DMS 273 (cell line): ENCODE measurements at regions not wholly inside any gene's neighbourhood (a gene's known extent, or its start where the extent isn't known, plus 50 kb on each side); places are given as distances from the start of the nearest gene placed in this dataset.

Source experiments
- DNase-seq: peaks from one replicate; lab custom pipeline; 2025; ENCODE audit not compliant: unreplicated experiment; lab: John Stamatoyannopoulos, UW

GRCh38 chr13:39965309-39965708 lies 309.8 kb downstream of the COG6 start:
- DNase-seq: no peak

GRCh38 chr13:39967199-39967959 lies 311.9 kb downstream of the COG6 start:
- DNase-seq: no peak

DNA sequence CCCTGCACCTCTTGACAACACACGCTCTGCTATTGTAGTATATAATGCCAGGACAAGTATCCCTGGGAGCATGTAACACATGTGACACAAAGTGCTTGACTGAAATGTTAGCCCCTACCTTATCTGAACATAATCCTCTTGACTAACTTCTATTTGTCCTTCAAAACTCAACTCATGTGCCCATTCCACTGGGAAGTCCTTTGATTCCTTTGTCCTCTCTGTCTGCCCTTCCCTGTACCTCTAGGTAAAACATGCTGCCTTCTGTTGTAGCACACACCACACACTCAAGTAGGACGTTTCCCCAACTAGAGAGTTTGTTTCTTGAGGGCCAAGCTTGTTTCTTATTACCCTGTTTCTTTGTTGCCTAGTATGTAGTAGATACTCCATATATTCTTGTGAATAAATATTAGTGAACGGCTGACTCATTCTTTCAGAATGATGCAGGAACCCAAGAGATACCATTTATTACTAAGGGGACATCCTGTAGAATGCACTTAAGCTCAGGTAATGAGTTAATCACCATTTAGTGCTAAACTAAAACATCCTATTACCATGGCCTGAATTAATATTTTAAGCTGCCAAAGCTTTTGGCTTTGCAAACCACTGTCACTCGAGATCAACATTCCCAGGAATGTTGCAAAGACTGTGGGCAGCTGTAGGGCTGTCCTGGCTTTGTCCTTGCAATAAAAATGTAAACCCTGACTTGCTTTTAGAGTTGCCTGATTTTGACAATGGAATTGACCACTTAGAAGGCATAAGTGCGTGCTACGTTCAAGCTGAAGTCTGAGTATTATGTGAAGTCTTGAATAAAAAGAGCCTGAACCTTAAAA lies 313.4 kb downstream of the COG6 start:
- DNase-seq: no peak

- no peak for DNase-seq
Measured at GRCh38 chr13:39970177-39970846, 314.9 kb downstream of the COG6 start.

DNA sequence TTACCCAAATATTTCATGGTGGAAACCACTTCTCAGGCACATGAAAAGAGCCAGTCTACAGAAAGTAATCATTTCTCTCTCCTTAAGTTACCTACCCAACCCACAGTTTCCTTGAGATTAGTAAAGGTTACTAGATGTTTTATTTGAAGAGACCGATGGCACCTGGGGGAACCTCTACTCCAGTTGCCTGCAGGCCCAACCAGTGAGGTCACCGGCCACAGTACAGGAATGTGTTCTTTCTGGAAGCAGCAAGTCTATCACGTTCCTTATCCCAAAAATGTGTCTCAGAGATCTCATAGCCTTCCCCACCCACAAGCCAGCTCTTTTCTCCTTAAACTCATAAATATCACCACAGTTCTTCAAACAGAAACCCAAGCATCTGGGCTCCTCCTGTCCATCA lies 316.1 kb downstream of the COG6 start:
- no peak for DNase-seq

GRCh38 chr13:39976481-39976880 lies 321.0 kb downstream of the COG6 start:
- no peak for DNase-seq

GRCh38 chr13:39981056-39981455 lies 325.6 kb downstream of the COG6 start:
- no peak for DNase-seq

- no peak for DNase-seq
Measured at GRCh38 chr13:39982745-39983144, 327.3 kb downstream of the COG6 start.

GRCh38 chr13:39985071-39985470 lies 329.6 kb downstream of the COG6 start:
- no peak for DNase-seq

GRCh38 chr13:39988351-39988750 lies 332.9 kb downstream of the COG6 start:
- no peak for DNase-seq

DNA sequence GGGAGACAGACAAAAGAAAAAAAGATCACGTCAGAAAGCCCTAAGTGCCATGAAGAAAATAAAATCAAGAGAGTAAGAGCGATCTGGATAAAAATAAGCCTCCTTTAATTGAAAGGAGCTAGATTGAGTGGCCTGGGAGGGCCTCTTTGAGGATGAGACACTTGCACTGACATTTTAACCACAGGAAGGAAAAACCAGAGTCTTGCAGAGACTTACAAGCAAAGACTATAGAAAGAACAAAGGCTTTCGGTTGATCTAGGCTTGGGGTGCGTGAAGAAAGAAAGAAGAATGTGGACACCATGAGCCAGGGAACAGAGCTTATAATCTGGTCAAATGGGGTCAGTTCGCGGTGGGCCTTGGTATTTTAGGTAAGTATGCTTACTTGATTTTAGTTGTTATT lies 342.7 kb downstream of the COG6 start:
- no peak for DNase-seq

GRCh38 chr13:40002016-40002415 lies 346.6 kb downstream of the COG6 start:
- DNase-seq: no peak

GRCh38 chr13:40013554-40013953 lies 358.1 kb downstream of the COG6 start:
- DNase-seq: no peak

DNA sequence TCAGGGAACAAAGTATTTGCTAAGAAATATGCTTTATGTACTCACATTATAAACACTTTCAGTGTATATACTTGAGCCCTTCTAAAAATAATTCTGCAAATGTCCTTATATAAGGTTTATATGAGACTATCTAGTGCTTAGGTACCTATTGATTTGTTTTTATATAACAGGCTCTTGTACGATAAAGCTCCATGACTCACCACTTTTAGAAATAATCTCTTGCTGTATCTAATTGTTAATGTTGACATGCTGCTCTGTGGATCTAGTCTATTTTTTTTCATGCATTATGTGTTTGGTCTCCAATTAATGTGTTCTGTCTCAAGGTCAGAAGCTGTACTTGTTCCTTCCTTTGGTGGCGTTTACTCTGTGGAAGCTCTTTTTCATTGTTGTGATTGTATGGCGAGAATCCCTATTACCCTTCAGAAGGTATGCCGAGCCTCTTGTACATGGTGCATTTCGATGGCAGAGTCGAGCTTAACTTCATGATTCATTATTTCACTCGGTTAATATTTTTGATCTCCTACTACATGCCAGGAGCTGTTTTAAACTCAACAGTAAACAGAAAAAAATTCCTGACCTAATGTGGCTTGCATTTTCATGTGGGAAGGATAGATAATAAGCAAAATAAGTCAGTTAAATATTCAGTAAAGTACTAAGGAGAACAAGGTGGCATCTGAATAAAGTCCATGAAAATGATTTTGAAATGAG lies 361.6 kb downstream of the COG6 start:
- no peak for DNase-seq

DNA sequence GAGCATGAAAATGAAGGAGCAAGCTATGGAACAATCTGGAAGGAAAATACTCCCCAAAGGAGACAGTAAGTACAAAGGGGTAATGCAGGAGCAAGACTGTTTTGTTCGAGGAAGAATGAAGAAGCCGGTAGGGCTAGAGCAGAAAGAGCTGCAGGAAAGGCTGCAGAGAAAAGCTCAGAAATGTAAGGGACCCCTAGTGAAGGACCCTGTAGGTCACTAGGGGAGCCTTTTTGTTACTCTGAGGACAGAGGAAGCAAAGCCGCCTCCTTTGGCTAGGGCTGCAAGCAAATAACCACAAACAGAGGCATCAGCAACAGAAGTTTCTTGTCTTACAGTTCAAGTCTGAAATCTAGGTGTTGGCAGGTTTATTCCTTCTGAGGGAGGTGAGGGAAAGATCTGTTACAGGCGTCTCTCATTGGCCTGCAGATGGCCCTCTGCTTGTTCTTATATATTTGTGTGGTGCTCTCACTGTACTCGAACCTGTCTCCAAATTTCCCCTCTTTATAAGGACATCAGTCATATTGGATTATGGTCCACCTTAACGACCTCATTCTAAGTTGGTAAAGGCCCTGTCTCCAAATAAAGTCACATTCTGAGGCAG lies 362.3 kb downstream of the COG6 start:
- DNase-seq: no peak

- no peak for DNase-seq
Measured at GRCh38 chr13:40023595-40024203, 368.2 kb downstream of the COG6 start.

DNA sequence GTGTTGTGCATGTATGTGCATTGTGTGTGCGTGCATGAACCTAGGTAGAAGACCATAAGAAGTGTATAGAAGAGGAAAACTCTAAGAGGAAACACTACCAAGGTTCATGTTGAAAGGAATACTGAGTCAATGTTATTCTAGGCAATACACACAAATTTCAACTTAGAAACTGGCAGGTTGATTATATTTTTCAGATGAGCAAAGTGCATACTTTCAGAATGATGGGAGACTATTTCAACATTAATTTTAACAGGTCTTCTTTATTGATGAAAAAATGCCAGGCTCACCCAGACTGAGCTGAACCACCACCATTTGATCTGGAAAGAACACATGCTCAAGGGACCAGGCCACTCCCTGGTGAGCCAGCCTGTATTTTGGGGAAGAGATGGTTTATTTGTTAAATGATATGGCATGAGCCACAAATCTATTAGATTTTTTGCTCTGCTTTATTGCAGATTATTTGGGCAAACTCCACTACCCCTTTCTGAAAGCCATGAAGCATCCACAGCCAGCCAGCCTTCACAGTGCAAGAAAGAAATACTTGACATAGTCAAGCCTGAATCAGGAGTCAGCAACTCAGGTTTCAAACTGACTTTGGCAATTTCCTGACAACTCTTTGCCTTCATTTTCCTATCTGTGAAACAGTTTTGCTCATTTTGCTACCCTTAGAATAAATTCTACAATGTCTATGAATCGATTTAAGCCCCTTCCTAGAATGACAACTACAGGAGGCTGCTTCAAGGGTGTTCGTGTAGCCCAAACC lies 368.9 kb downstream of the COG6 start:
- no peak for DNase-seq

DNA sequence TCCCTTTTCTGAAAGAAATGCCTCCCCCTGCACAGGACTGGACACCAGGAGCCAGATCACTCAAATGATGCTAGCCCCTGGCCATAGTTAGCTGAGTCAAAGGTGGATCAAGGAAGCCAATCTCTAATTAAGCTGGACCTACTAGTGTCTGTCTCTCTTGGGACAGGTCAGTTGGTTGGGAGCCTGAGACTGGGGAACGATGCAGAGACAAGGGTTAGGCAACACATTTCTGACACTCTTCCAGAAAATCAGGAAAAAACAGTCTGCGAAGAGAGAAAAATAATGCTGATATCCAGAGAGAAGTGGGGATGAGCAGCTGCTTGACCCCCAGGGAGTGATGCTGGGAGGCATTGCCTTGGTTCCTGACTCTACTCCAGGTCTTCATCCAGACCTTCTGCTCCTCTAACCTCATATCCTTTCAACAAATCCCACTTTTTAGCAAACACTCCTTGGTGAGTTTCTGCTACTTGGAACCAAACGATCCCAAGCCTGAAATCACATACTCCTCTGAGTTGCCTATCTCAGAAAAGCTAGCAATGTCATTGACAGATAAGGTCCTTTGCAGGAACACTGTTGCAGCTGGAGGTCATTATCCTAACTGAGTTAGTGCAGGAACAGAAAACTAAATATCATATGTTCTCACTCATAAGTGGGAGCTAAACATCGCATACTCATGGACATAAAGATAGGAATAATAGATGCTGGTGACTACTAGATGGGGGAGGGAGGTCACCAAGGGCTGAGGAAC lies 369.7 kb downstream of the COG6 start:
- DNase-seq: no peak

GRCh38 chr13:40026174-40026585 lies 370.7 kb downstream of the COG6 start:
- DNase-seq: no peak
